Right ventricle myocardium inferior (tissue), 1 donor: ENCODE measurements at regions not wholly inside any gene's neighbourhood (a gene's known extent, or its start where the extent isn't known, plus 50 kb on each side); places are given as distances from the start of the nearest gene placed in this dataset.

Experiments used
- ATAC-seq: fragments of 200-7000 bp; cut with Tn5 transposase; one replicate; pipeline ENCODE4 v1.9.1; 2020; ENCODE audit warnings: mild to moderate bottlenecking, moderate library complexity
- DNase-seq: peaks from one replicate; pipeline ENCODE4 v3.0.0; 2021; ENCODE audit errors: missing footprints
- intact Hi-C: fragments of 100-400 bp; cut with DNase I; formaldehyde crosslinking; loops from one replicate; pipeline ENCODE4 v1.11.0; 2022
- donor health status: DM: no; HTN: yes; CAD: no; lungs with severe emphysema.

GRCh38 chr1:30819244-30819571 is 61.6 kb upstream of the LAPTM5 start:
- DNase-seq: no peak
- intact Hi-C loops: no loop called here
- no peak for ATAC-seq

- ATAC-seq (no peak), DNase-seq (no peak)
- intact Hi-C loops: no loop called here
Observed at GRCh38 chr1:30818568-30819243, 61.1 kb upstream of the LAPTM5 start.

GRCh38 chr1:30817548-30817947 is 60.0 kb upstream of the LAPTM5 start:
- ATAC-seq (no peak), DNase-seq (no peak)
- intact Hi-C loops: no loop called here

- ATAC-seq (no peak), DNase-seq (no peak)
- intact Hi-C loops: no loop called here
Observed at GRCh38 chr1:30817077-30817438, 59.5 kb upstream of the LAPTM5 start.

GRCh38 chr1:30816211-30817076 is 58.9 kb upstream of the LAPTM5 start:
- no peak for DNase-seq
- intact Hi-C loops: no loop called here
- ATAC-seq: no peak

- DNase-seq (no peak), ATAC-seq (no peak)
- intact Hi-C loops: no loop called here
Observed at GRCh38 chr1:30815556-30815955, 58.0 kb upstream of the LAPTM5 start.

- DNase-seq (no peak), ATAC-seq (no peak)
- intact Hi-C loops: no loop called here
Observed at GRCh38 chr1:30814292-30814691, 56.7 kb upstream of the LAPTM5 start.

GRCh38 chr1:30812076-30812475 is 54.5 kb upstream of the LAPTM5 start:
- DNase-seq (no peak), ATAC-seq (no peak)
- intact Hi-C loops: no loop called here

GRCh38 chr1:30811187-30811586 is 53.6 kb upstream of the LAPTM5 start:
- no peak for DNase-seq
- intact Hi-C loops: no loop called here
- no peak for ATAC-seq

GRCh38 chr1:30810416-30811080 is 53.0 kb upstream of the LAPTM5 start:
- ATAC-seq (no peak), DNase-seq (peak; percentile 59)
- intact Hi-C loops: no loop called here

- ATAC-seq: no peak
- no peak for DNase-seq
- intact Hi-C loops: loop anchor here (5.0 kb wide), 1 partner anchor 33 kb away; no protein-coding TSS in a partner anchor
Observed at GRCh38 chr1:30809514-30810263, 52.1 kb upstream of the LAPTM5 start.

GRCh38 chr1:30808067-30808662 is 50.6 kb upstream of the LAPTM5 start:
- DNase-seq: no peak

GRCh38 chr1:30807318-30808066 is 49.9 kb upstream of the LAPTM5 start:
- DNase-seq: peak; percentile 73
- peak; percentile 70 for ATAC-seq
- intact Hi-C loops: loop anchor here (5.0 kb wide), 1 partner anchor 35 kb away; no protein-coding TSS in a partner anchor

More at GRCh38 chr1:30808067-30808662, 50.6 kb upstream of the LAPTM5 start:
- intact Hi-C loops: loop anchor here (5.0 kb wide), 1 partner anchor 34 kb away; no protein-coding TSS in a partner anchor
- ATAC-seq: no peak
